Ovary (tissue), 7 donors: ENCODE measurements at regions not wholly inside any gene's neighbourhood (a gene's known extent, or its start where the extent isn't known, plus 50 kb on each side); places are given as distances from the start of the nearest gene placed in this dataset.

Experiments used
- DNase-seq, 5 donors: peaks; one replicate each; pipeline ENCODE4 v3.0.0-alpha.2; 2019 to 2020
- H3K27ac ChIP-seq, 2 donors: fragments of 200-600 bp; one replicate each; pipeline versions ENCODE4 v1.5.1 to v1.8.0; 2019 to 2022
- H3K27me3 ChIP-seq: fragments of 200-600 bp; one replicate; pipeline ENCODE4 v1.8.0; 2022
- H3K36me3 ChIP-seq: fragments of 200-600 bp; sonication (generic); one replicate; pipeline ENCODE4 v1.5.1; 2019
- H3K4me1 ChIP-seq: one replicate; pipeline ENCODE4 v1.8.1; 2013; ENCODE audit warnings: mild to moderate bottlenecking, moderate library complexity; ENCODE audit not compliant: insufficient read depth
- H3K4me3 ChIP-seq: fragments of 200-600 bp; sonication (generic); one replicate; pipeline ENCODE4 v1.5.1; 2017
- H3K9me3 ChIP-seq, 2 donors: fragments of 200-600 bp in 1 of 2; sonication (generic) in 1 of 2; one replicate each; pipeline versions ENCODE4 v1.5.1 to v1.8.1; 2013 to 2019; ENCODE audit warnings: mild to moderate bottlenecking in 1 of 2, moderate library complexity in 1 of 2
- CTCF ChIP-seq, 3 donors: fragments of 450-650 bp in 2 of 3; fragments of 200-600 bp in 1 of 3; IDR thresholded peaks; one replicate each; pipeline versions ENCODE4 v1.5.1 to v1.8.0; 2016 to 2022; ENCODE audit warnings: antibody characterized with exemption in 3 of 3, mild to moderate bottlenecking in 1 of 3
- EP300 ChIP-seq: sonication (generic); formaldehyde crosslinking; IDR thresholded peaks from one replicate; pipeline ENCODE4 v1.6.1; 2017; ENCODE audit warnings: antibody characterized with exemption
- POLR2A ChIP-seq: fragments of 450-650 bp; IDR thresholded peaks from one replicate; pipeline ENCODE4 v1.6.1; 2017; ENCODE audit warnings: antibody characterized with exemption, mild to moderate bottlenecking, moderate library complexity
- WGBS, 3 donors: extraction: QIAGEN DNeasy Blood & Tissue Kit in 1 of 3; methylation state at CpG; one replicate each; pipeline versions ENCODE4 v1.1.5 to v1.1.7; 2013 to 2017; 5-methylcytosine and 5-hydroxymethylcytosine counted together
- intact Hi-C, 4 donors: fragments of 100-400 bp; cut with DNase I; formaldehyde crosslinking; loops; one replicate each; pipeline versions ENCODE4 v1.11.0 to v1.15.1; 2022 to 2023
- donor health status: DM: no; HTN: no; CAD: no; lungs with moderate emphysema.
- donor health status: DM: no; HTN: no; CAD: no.
- donor health status: Bipolar disorder and iron deficiency.
- donor health status: DM: no; HTN: no; CAD: no.
- donor health status: DM: yes; HTN: yes; CAD: no.

- 86 to 90% (median 86%) methylated on average over 3 of the region's 3 CpGs for WGBS, 3 donors
Measured at GRCh38 chr12:18923721-18924120, 185.8 kb downstream of the CAPZA3 start.

GRCh38 chr12:18926188-18926587 is 188.3 kb downstream of the CAPZA3 start:
- Histone ChIP-seq H3K4me1 (no peaks in the 10 kb centered on the region), H3K4me3 (no peak overlapping the region), H3K27ac (no peak overlapping the region), H3K36me3 (no peaks in the 10 kb centered on the region), H3K9me3 (no peaks in the 10 kb centered on the region), H3K27me3 (no peaks in the 10 kb centered on the region)
- intact Hi-C loops = no loop called here
- TF ChIP-seq POLR2A (no peak), CTCF (IDR thresholded peaks at IDR 0.05) (no peak), EP300 (no peak)
- 88 to 92% (median 88%) methylated on average over 7 of the region's 7 CpGs for WGBS, 3 donors
- DNase-seq = no peak

More at GRCh38 chr12:18923721-18924120, 185.8 kb downstream of the CAPZA3 start:
- Histone ChIP-seq H3K9me3 (no peaks in the 10 kb centered on the region), H3K4me1 (no peaks in the 10 kb centered on the region), H3K27ac (no peak overlapping the region), H3K36me3 (no peaks in the 10 kb centered on the region), H3K4me3 (no peak overlapping the region), H3K27me3 (no peaks in the 10 kb centered on the region)
- no peak for DNase-seq
- TF ChIP-seq CTCF (IDR thresholded peaks at IDR 0.05) = no peak
- no peak for TF ChIP-seq POLR2A
- TF ChIP-seq EP300 = no peak
- intact Hi-C loops = no loop called here

- H3K9me3 ChIP-seq = no peaks in the 10 kb centered on the region
- H3K36me3 ChIP-seq = no peaks in the 10 kb centered on the region
- 46 to 69% (median 62%) methylated on average over 2 of the region's 2 CpGs for WGBS, 3 donors
- no peaks in the 10 kb centered on the region for H3K4me1 ChIP-seq
- DNase-seq = no peak
- intact Hi-C loops = no loop called here
- no peak for TF ChIP-seq POLR2A
- no peak for TF ChIP-seq CTCF (IDR thresholded peaks at IDR 0.05)
- no peak for TF ChIP-seq EP300
- H3K27me3 ChIP-seq = no peaks in the 10 kb centered on the region
- H3K27ac ChIP-seq = no peak overlapping the region
- no peak overlapping the region for H3K4me3 ChIP-seq
Measured at GRCh38 chr12:18932211-18932610, 194.3 kb downstream of the CAPZA3 start.

GRCh38 chr12:18932715-18933114 is 194.8 kb downstream of the CAPZA3 start:
- no peak overlapping the region for H3K27ac ChIP-seq
- TF ChIP-seq CTCF (IDR thresholded peaks at IDR 0.05) = no peak
- no peak for TF ChIP-seq EP300
- no peak for TF ChIP-seq POLR2A
- no peak for DNase-seq
- H3K36me3 ChIP-seq = no peaks in the 10 kb centered on the region
- no peaks in the 10 kb centered on the region for H3K9me3 ChIP-seq
- no peaks in the 10 kb centered on the region for H3K4me1 ChIP-seq
- no peaks in the 10 kb centered on the region for H3K27me3 ChIP-seq
- 51 to 61% (median 58%) methylated on average over 2 of the region's 2 CpGs for WGBS, 3 donors
- H3K4me3 ChIP-seq = no peak overlapping the region
- intact Hi-C loops = no loop called here
